Dermis microvascular lymphatic vessel endothelial cell (primary cell): ENCODE measurements at regions not wholly inside any gene's neighbourhood (a gene's known extent, or its start where the extent isn't known, plus 50 kb on each side); places are given as distances from the start of the nearest gene placed in this dataset.
"Not testable (repeated sequence)": the region's sequence is repeated elsewhere in the genome, so short reads cannot be mapped to it uniquely, and the experiment has no call there.

Experiments
- DNase-seq, 2 donors: peaks; one replicate each; pipeline versions ENCODE4 v3.0.0 to v3.0.0-alpha.2; 2010; ENCODE audit warnings: low read depth in 2 of 2

- DNase-seq, result no peak
Measured at GRCh38 chr5:83802686-83803085, 82.0 kb upstream of the HAPLN1 start.

- no peak for DNase-seq
Measured at GRCh38 chr5:83800201-83800600, 79.5 kb upstream of the HAPLN1 start.

GRCh38 chr5:83799020-83799419 lies 78.4 kb upstream of the HAPLN1 start:
- not testable (repeated sequence) for DNase-seq

- peak in 1 of 2 donors; percentile 33 for DNase-seq
Measured at GRCh38 chr5:83789371-83789770, 68.7 kb upstream of the HAPLN1 start.

GRCh38 chr5:83787631-83788030 lies 67.0 kb upstream of the HAPLN1 start:
- no peak for DNase-seq

- no peak for DNase-seq
Measured at GRCh38 chr5:83785176-83785668, 64.6 kb upstream of the HAPLN1 start.

GRCh38 chr5:83780699-83781350 lies 60.2 kb upstream of the HAPLN1 start:
- no peak for DNase-seq

GRCh38 chr5:83777856-83778255 lies 57.2 kb upstream of the HAPLN1 start:
- DNase-seq, result peak in 1 of 2 donors; percentile 37

GRCh38 chr5:83776437-83777031 lies 55.9 kb upstream of the HAPLN1 start:
- DNase-seq, result peak in 1 of 2 donors; percentile 52
